HG02870 (cell line): ENCODE measurements at regions not wholly inside any gene's neighbourhood (a gene's known extent, or its start where the extent isn't known, plus 50 kb on each side); places are given as distances from the start of the nearest gene placed in this dataset.
A peak's percentile ranks its signal among the peaks of the same experiment; 100 is the strongest.
"Not testable (repeated sequence)": the region's sequence is repeated elsewhere in the genome, so short reads cannot be mapped to it uniquely, and the experiment has no call there.

Source experiments
- ATAC-seq: cut with Tn5 transposase; IDR thresholded peaks from one replicate; pipeline ENCODE4 v1.9.1; 2021; ENCODE audit warnings: mild to moderate bottlenecking, moderate library complexity; ENCODE audit not compliant: unreplicated experiment

GRCh38 chr10:77740396-77740795, 102.8 kb upstream of the KCNMA1 start:
- not testable (repeated sequence) for ATAC-seq

GRCh38 chr10:77738496-77739158, 101.0 kb upstream of the KCNMA1 start:
- ATAC-seq: no peak

- ATAC-seq: no peak
Measured at GRCh38 chr10:77737608-77738007, 100.0 kb upstream of the KCNMA1 start.

- ATAC-seq: not testable (repeated sequence)
Measured at GRCh38 chr10:77735136-77735535, 97.5 kb upstream of the KCNMA1 start.

- no peak for ATAC-seq
Measured at GRCh38 chr10:77732213-77733003, 94.8 kb upstream of the KCNMA1 start.

GRCh38 chr10:77727481-77727880, 89.9 kb upstream of the KCNMA1 start:
- no peak for ATAC-seq

- ATAC-seq: no peak
Measured at GRCh38 chr10:77726732-77727131, 89.1 kb upstream of the KCNMA1 start.

GRCh38 chr10:77726301-77726700, 88.7 kb upstream of the KCNMA1 start:
- no peak for ATAC-seq

- no peak for ATAC-seq
Measured at GRCh38 chr10:77724820-77725219, 87.2 kb upstream of the KCNMA1 start.

GRCh38 chr10:77723376-77723775, 85.8 kb upstream of the KCNMA1 start:
- ATAC-seq: no peak

GRCh38 chr10:77722956-77723355, 85.3 kb upstream of the KCNMA1 start:
- not testable (repeated sequence) for ATAC-seq

GRCh38 chr10:77721815-77722214, 84.2 kb upstream of the KCNMA1 start:
- ATAC-seq: no peak

GRCh38 chr10:77718957-77719356, 81.3 kb upstream of the KCNMA1 start:
- no peak for ATAC-seq

- not testable (repeated sequence) for ATAC-seq
Measured at GRCh38 chr10:77718312-77718711, 80.7 kb upstream of the KCNMA1 start.

- no peak for ATAC-seq
Measured at GRCh38 chr10:77717336-77717735, 79.7 kb upstream of the KCNMA1 start.

GRCh38 chr10:77716458-77717317, 79.1 kb upstream of the KCNMA1 start:
- ATAC-seq: no peak

GRCh38 chr10:77715536-77715935, 77.9 kb upstream of the KCNMA1 start:
- ATAC-seq: no peak

GRCh38 chr10:77715088-77715487, 77.5 kb upstream of the KCNMA1 start:
- ATAC-seq: no peak

- no peak for ATAC-seq
Measured at GRCh38 chr10:77713521-77714280, 76.1 kb upstream of the KCNMA1 start.

- no peak for ATAC-seq
Measured at GRCh38 chr10:77712207-77712606, 74.6 kb upstream of the KCNMA1 start.

GRCh38 chr10:77711683-77712049, 74.1 kb upstream of the KCNMA1 start:
- ATAC-seq: peak; percentile 7
